ENCODE measurements at regions not wholly inside any gene's neighbourhood (a gene's known extent, or its start where the extent isn't known, plus 50 kb on each side); places are given as distances from the start of the nearest gene placed in this dataset.
"Not testable (repeated sequence)": the region's sequence is repeated elsewhere in the genome, so short reads cannot be mapped to it uniquely, and the experiment has no call there.

- no peaks in the 10 kb centered on the region for H3K9me3 ChIP-seq (replicated peaks; ENCODE audit: low read length)
- no peak overlapping the region for H3K4me3 ChIP-seq (ENCODE audit: low read length)
- H3K4me2 ChIP-seq (ENCODE audit: low read length) = no peak overlapping the region
- no peak overlapping the region for H3K9ac ChIP-seq (ENCODE audit: low read depth, low read length)
- no peaks in the 10 kb centered on the region for H3K36me3 ChIP-seq (ENCODE audit: insufficient read depth, low read length)
- H3K27me3 ChIP-seq (ENCODE audit: control insufficient read depth, insufficient read depth, low read length) = no peaks in the 10 kb centered on the region
- peaks cover 33% of the 10 kb centered on the region for H3K4me1 ChIP-seq (ENCODE audit: control insufficient read depth, insufficient read depth, low read length)
These were observed 342.4 kb upstream of the KCNMB2 start for GRCh38 chr3:178193846-178194245.

- Histone ChIP-seq H3K4me1 (ENCODE audit: control insufficient read depth, insufficient read depth, low read length) (peaks cover 33% of the 10 kb centered on the region), H3K4me3 (ENCODE audit: low read length) (no peak overlapping the region), H3K4me2 (ENCODE audit: low read length) (no peak overlapping the region), H3K27me3 (ENCODE audit: control insufficient read depth, insufficient read depth, low read length) (no peaks in the 10 kb centered on the region), H3K36me3 (ENCODE audit: insufficient read depth, low read length) (no peaks in the 10 kb centered on the region), H3K9ac (ENCODE audit: low read depth, low read length) (no peak overlapping the region), H3K9me3 (replicated peaks; ENCODE audit: low read length) (no peaks in the 10 kb centered on the region)
These were observed 341.7 kb upstream of the KCNMB2 start for GRCh38 chr3:178194539-178194938.

- Histone ChIP-seq H3K9ac (ENCODE audit: low read depth, low read length) (peak overlapping the region; percentile 39), H3K4me3 (ENCODE audit: low read length) (no peak overlapping the region), H3K27me3 (ENCODE audit: control insufficient read depth, insufficient read depth, low read length) (no peaks in the 10 kb centered on the region), H3K36me3 (ENCODE audit: insufficient read depth, low read length) (no peaks in the 10 kb centered on the region), H3K4me1 (ENCODE audit: control insufficient read depth, insufficient read depth, low read length) (peaks cover 33% of the 10 kb centered on the region), H3K9me3 (replicated peaks; ENCODE audit: low read length) (no peaks in the 10 kb centered on the region), H3K4me2 (ENCODE audit: low read length) (peak overlapping the region; percentile 2)
These were observed 340.4 kb upstream of the KCNMB2 start for GRCh38 chr3:178195824-178196223.

- Histone ChIP-seq H3K36me3 (ENCODE audit: insufficient read depth, low read length) (no peaks in the 10 kb centered on the region), H3K9me3 (replicated peaks; ENCODE audit: low read length) (no peaks in the 10 kb centered on the region)
These were observed 337.9 kb upstream of the KCNMB2 start for GRCh38 chr3:178198329-178198728.

GRCh38 chr3:178200316-178200715 lies 335.9 kb upstream of the KCNMB2 start:
- Histone ChIP-seq H3K27me3 (ENCODE audit: control insufficient read depth, insufficient read depth, low read length) (no peaks in the 10 kb centered on the region), H3K9ac (ENCODE audit: low read depth, low read length) (no peak overlapping the region), H3K9me3 (replicated peaks; ENCODE audit: low read length) (no peaks in the 10 kb centered on the region), H3K4me1 (ENCODE audit: control insufficient read depth, insufficient read depth, low read length) (peaks cover 40% of the 10 kb centered on the region), H3K4me3 (ENCODE audit: low read length) (no peak overlapping the region), H3K4me2 (ENCODE audit: low read length) (no peak overlapping the region), H3K36me3 (ENCODE audit: insufficient read depth, low read length) (no peaks in the 10 kb centered on the region)

More at GRCh38 chr3:178198329-178198728, 337.9 kb upstream of the KCNMB2 start:
- Histone ChIP-seq H3K9ac (ENCODE audit: low read depth, low read length) (peak overlapping the region; percentile 55), H3K4me1 (ENCODE audit: control insufficient read depth, insufficient read depth, low read length) (peaks cover 38% of the 10 kb centered on the region), H3K4me3 (ENCODE audit: low read length) (no peak overlapping the region), H3K27me3 (ENCODE audit: control insufficient read depth, insufficient read depth, low read length) (no peaks in the 10 kb centered on the region), H3K4me2 (ENCODE audit: low read length) (no peak overlapping the region)

GRCh38 chr3:178201714-178202113 lies 334.5 kb upstream of the KCNMB2 start:
- Histone ChIP-seq H3K9me3 (replicated peaks; ENCODE audit: low read length) (no peaks in the 10 kb centered on the region), H3K9ac (ENCODE audit: low read depth, low read length) (no peak overlapping the region), H3K36me3 (ENCODE audit: insufficient read depth, low read length) (no peaks in the 10 kb centered on the region), H3K4me2 (ENCODE audit: low read length) (no peak overlapping the region), H3K27me3 (ENCODE audit: control insufficient read depth, insufficient read depth, low read length) (no peaks in the 10 kb centered on the region), H3K4me1 (ENCODE audit: control insufficient read depth, insufficient read depth, low read length) (peaks cover 26% of the 10 kb centered on the region), H3K4me3 (ENCODE audit: low read length) (no peak overlapping the region)

- Histone ChIP-seq H3K4me1 (ENCODE audit: control insufficient read depth, insufficient read depth, low read length) (peaks cover 21% of the 10 kb centered on the region), H3K9ac (ENCODE audit: low read depth, low read length) (no peak overlapping the region), H3K9me3 (replicated peaks; ENCODE audit: low read length) (no peaks in the 10 kb centered on the region), H3K4me2 (ENCODE audit: low read length) (no peak overlapping the region), H3K36me3 (ENCODE audit: insufficient read depth, low read length) (no peaks in the 10 kb centered on the region), H3K4me3 (ENCODE audit: low read length) (no peak overlapping the region), H3K27me3 (ENCODE audit: control insufficient read depth, insufficient read depth, low read length) (no peaks in the 10 kb centered on the region)
These were observed 334.0 kb upstream of the KCNMB2 start for GRCh38 chr3:178202194-178202593.

GRCh38 chr3:178203165-178203564 lies 333.1 kb upstream of the KCNMB2 start:
- peak overlapping the region; percentile 53 for H3K9ac ChIP-seq (ENCODE audit: low read depth, low read length)
- no peaks in the 10 kb centered on the region for H3K36me3 ChIP-seq (ENCODE audit: insufficient read depth, low read length)
- peaks cover 18% of the 10 kb centered on the region for H3K4me1 ChIP-seq (ENCODE audit: control insufficient read depth, insufficient read depth, low read length)
- peak overlapping the region; percentile 32 for H3K4me2 ChIP-seq (ENCODE audit: low read length)
- no peaks in the 10 kb centered on the region for H3K27me3 ChIP-seq (ENCODE audit: control insufficient read depth, insufficient read depth, low read length)
- no peaks in the 10 kb centered on the region for H3K9me3 ChIP-seq (replicated peaks; ENCODE audit: low read length)
- no peak overlapping the region for H3K4me3 ChIP-seq (ENCODE audit: low read length)

GRCh38 chr3:178203650-178204049 lies 332.6 kb upstream of the KCNMB2 start:
- Histone ChIP-seq H3K4me1 (ENCODE audit: control insufficient read depth, insufficient read depth, low read length) (peaks cover 13% of the 10 kb centered on the region), H3K9ac (ENCODE audit: low read depth, low read length) (peak overlapping the region; percentile 53), H3K4me3 (ENCODE audit: low read length) (no peak overlapping the region), H3K9me3 (replicated peaks; ENCODE audit: low read length) (no peaks in the 10 kb centered on the region), H3K27me3 (ENCODE audit: control insufficient read depth, insufficient read depth, low read length) (no peaks in the 10 kb centered on the region), H3K36me3 (ENCODE audit: insufficient read depth, low read length) (no peaks in the 10 kb centered on the region), H3K4me2 (ENCODE audit: low read length) (peak overlapping the region; percentile 32)

GRCh38 chr3:178205740-178206139 lies 330.5 kb upstream of the KCNMB2 start:
- H3K4me2 ChIP-seq (ENCODE audit: low read length) = no peak overlapping the region
- no peaks in the 10 kb centered on the region for H3K9me3 ChIP-seq (replicated peaks; ENCODE audit: low read length)
- no peaks in the 10 kb centered on the region for H3K36me3 ChIP-seq (ENCODE audit: insufficient read depth, low read length)
- H3K4me1 ChIP-seq (ENCODE audit: control insufficient read depth, insufficient read depth, low read length) = peaks cover 14% of the 10 kb centered on the region
- no peak overlapping the region for H3K4me3 ChIP-seq (ENCODE audit: low read length)
- H3K27me3 ChIP-seq (ENCODE audit: control insufficient read depth, insufficient read depth, low read length) = no peaks in the 10 kb centered on the region
- H3K9ac ChIP-seq (ENCODE audit: low read depth, low read length) = no peak overlapping the region

- no peak overlapping the region for H3K4me2 ChIP-seq (ENCODE audit: low read length)
- no peak overlapping the region for H3K4me3 ChIP-seq (ENCODE audit: low read length)
- no peaks in the 10 kb centered on the region for H3K36me3 ChIP-seq (ENCODE audit: insufficient read depth, low read length)
- H3K9ac ChIP-seq (ENCODE audit: low read depth, low read length) = no peak overlapping the region
- peaks cover 21% of the 10 kb centered on the region for H3K4me1 ChIP-seq (ENCODE audit: control insufficient read depth, insufficient read depth, low read length)
- no peaks in the 10 kb centered on the region for H3K9me3 ChIP-seq (replicated peaks; ENCODE audit: low read length)
- H3K27me3 ChIP-seq (ENCODE audit: control insufficient read depth, insufficient read depth, low read length) = no peaks in the 10 kb centered on the region
These were observed 329.7 kb upstream of the KCNMB2 start for GRCh38 chr3:178206521-178206920.

GRCh38 chr3:178207161-178207560 lies 329.1 kb upstream of the KCNMB2 start:
- H3K4me3 ChIP-seq (ENCODE audit: low read length); H3K36me3 ChIP-seq (ENCODE audit: insufficient read depth, low read length); H3K9ac ChIP-seq (ENCODE audit: low read depth, low read length); H3K9me3 ChIP-seq (replicated peaks; ENCODE audit: low read length); H3K27me3 ChIP-seq (ENCODE audit: control insufficient read depth, insufficient read depth, low read length); H3K4me2 ChIP-seq (ENCODE audit: low read length): not testable (repeated sequence)
- peaks cover 23% of the 10 kb centered on the region for H3K4me1 ChIP-seq (ENCODE audit: control insufficient read depth, insufficient read depth, low read length)
